ENCODE measurements at regions not wholly inside any gene's neighbourhood (a gene's known extent, or its start where the extent isn't known, plus 50 kb on each side); places are given as distances from the start of the nearest gene placed in this dataset.

GRCh38 chr6:81376745-81377144, 375.7 kb downstream of the TENT5A start:
- TF ChIP-seq CTCF (IDR thresholded peaks at IDR 0.05 in 2 of 3, conservative IDR thresholded peaks at IDR 0.05 in 1 of 3; ENCODE audit: borderline replicate concordance in 1 of 3, insufficient read depth in 1 of 3, low read depth in 2 of 3, low read length in 2 of 3), result no peak
- no peak for TF ChIP-seq FOSL1 (IDR thresholded peaks at IDR 0.05; ENCODE audit: low read depth)
- TF ChIP-seq POLR2A (IDR thresholded peaks at IDR 0.05; ENCODE audit: borderline replicate concordance, extremely low read depth, insufficient read depth, insufficient read length), result no peak
- no peak for TF ChIP-seq YY1 (IDR thresholded peaks at IDR 0.05; ENCODE audit: extremely low read depth, insufficient replicate concordance, low read depth, low read length)
- no peak for TF ChIP-seq POLR2AphosphoS5 (IDR thresholded peaks at IDR 0.05; ENCODE audit: low read depth, low read length)
- TF ChIP-seq MAX (IDR thresholded peaks at IDR 0.05), result no peak
